Activated gamma-delta T cell treated with anti-CD3 and anti-CD28 coated beads, Interleukin-2, amount 50 U/mL, for 16 hours (primary cell): ENCODE measurements at regions not wholly inside any gene's neighbourhood (a gene's known extent, or its start where the extent isn't known, plus 50 kb on each side); places are given as distances from the start of the nearest gene placed in this dataset.
A peak's percentile ranks its signal among the peaks of the same experiment; 100 is the strongest.
"Not testable (repeated sequence)": the region's sequence is repeated elsewhere in the genome, so short reads cannot be mapped to it uniquely, and the experiment has no call there.

ENCODE experiments used
- DNase-seq: peaks from one replicate; pipeline ENCODE4 v3.0.0-alpha.2; 2020; ENCODE audit warnings: low read depth

GRCh38 chr2:132220589-132220988, 58.8 kb upstream of the ANKRD30BL start:
- not testable (repeated sequence) for DNase-seq

- not testable (repeated sequence) for DNase-seq
These were observed 60.1 kb upstream of the ANKRD30BL start for GRCh38 chr2:132221886-132222285.

GRCh38 chr2:132252191-132252893, 90.6 kb upstream of the ANKRD30BL start:
- no peak for DNase-seq

GRCh38 chr2:132252894-132253264, 91.1 kb upstream of the ANKRD30BL start:
- no peak for DNase-seq

- DNase-seq: no peak
These were observed 91.9 kb upstream of the ANKRD30BL start for GRCh38 chr2:132253496-132254305.

- DNase-seq: not testable (repeated sequence)
These were observed 92.7 kb upstream of the ANKRD30BL start for GRCh38 chr2:132254306-132254919.

- DNase-seq: no peak
These were observed 94.0 kb upstream of the ANKRD30BL start for GRCh38 chr2:132255714-132256113.

GRCh38 chr2:132256251-132256902, 94.6 kb upstream of the ANKRD30BL start:
- no peak for DNase-seq

GRCh38 chr2:132256903-132257300, 95.2 kb upstream of the ANKRD30BL start:
- not testable (repeated sequence) for DNase-seq

- not testable (repeated sequence) for DNase-seq
These were observed 95.8 kb upstream of the ANKRD30BL start for GRCh38 chr2:132257301-132258171.

GRCh38 chr2:132259276-132259675, 97.5 kb upstream of the ANKRD30BL start:
- not testable (repeated sequence) for DNase-seq

GRCh38 chr2:132265595-132265994, 103.8 kb upstream of the ANKRD30BL start:
- not testable (repeated sequence) for DNase-seq

GRCh38 chr2:132267105-132267497, 105.3 kb upstream of the ANKRD30BL start:
- DNase-seq: no peak

- DNase-seq: not testable (repeated sequence)
These were observed 105.9 kb upstream of the ANKRD30BL start for GRCh38 chr2:132267498-132268283.

GRCh38 chr2:132268284-132268976, 106.7 kb upstream of the ANKRD30BL start:
- DNase-seq: peak; percentile 28

GRCh38 chr2:132268977-132269523, 107.3 kb upstream of the ANKRD30BL start:
- DNase-seq: no peak

GRCh38 chr2:132270255-132270654, 108.5 kb upstream of the ANKRD30BL start:
- no peak for DNase-seq

GRCh38 chr2:132270981-132271546, 109.3 kb upstream of the ANKRD30BL start:
- no peak for DNase-seq

GRCh38 chr2:132271794-132272193, 110.0 kb upstream of the ANKRD30BL start:
- DNase-seq: not testable (repeated sequence)
